PFSK-1 (cell line): ENCODE measurements at regions not wholly inside any gene's neighbourhood (a gene's known extent, or its start where the extent isn't known, plus 50 kb on each side); places are given as distances from the start of the nearest gene placed in this dataset.

Experiments
- FOXP2 ChIP-seq: optimal IDR thresholded peaks from 2 replicates; pipeline ENCODE3; 2011; ENCODE audit warnings: borderline replicate concordance, control low read depth, inconsistent platforms; ENCODE audit not compliant: insufficient read depth; ENCODE audit errors: extremely low read length, extremely low read depth
- POLR2AphosphoS5 ChIP-seq: IDR thresholded peaks from 2 replicates; pipeline ENCODE4 v1.6.1; 2012; ENCODE audit warnings: low read depth, mild to moderate bottlenecking, control low read depth, low read length, moderate library complexity
- SIN3A ChIP-seq: IDR thresholded peaks from 2 replicates; pipeline ENCODE4 v1.6.1; 2012; ENCODE audit warnings: mild to moderate bottlenecking, low read length, moderate library complexity, borderline replicate concordance; ENCODE audit not compliant: insufficient read depth
- TAF1 ChIP-seq: IDR thresholded peaks from 2 replicates; pipeline ENCODE4 v1.6.1; 2012; ENCODE audit warnings: low read length, control low read depth, borderline replicate concordance; ENCODE audit not compliant: insufficient read depth
- TF ChIP-seq, protein P1 (sequence below), 2 experiments: IDR thresholded peaks; 2 replicates each; pipeline versions ENCODE4 v1.6.1 to v1.8.0; 2011 to 2012; ENCODE audit warnings: low read depth in 2 of 2, low read length in 2 of 2, control low read depth in 1 of 2, inconsistent platforms in 1 of 2, mild to moderate bottlenecking in 1 of 2, moderate library complexity in 1 of 2; ENCODE audit not compliant: insufficient read depth in 1 of 2

DNA sequence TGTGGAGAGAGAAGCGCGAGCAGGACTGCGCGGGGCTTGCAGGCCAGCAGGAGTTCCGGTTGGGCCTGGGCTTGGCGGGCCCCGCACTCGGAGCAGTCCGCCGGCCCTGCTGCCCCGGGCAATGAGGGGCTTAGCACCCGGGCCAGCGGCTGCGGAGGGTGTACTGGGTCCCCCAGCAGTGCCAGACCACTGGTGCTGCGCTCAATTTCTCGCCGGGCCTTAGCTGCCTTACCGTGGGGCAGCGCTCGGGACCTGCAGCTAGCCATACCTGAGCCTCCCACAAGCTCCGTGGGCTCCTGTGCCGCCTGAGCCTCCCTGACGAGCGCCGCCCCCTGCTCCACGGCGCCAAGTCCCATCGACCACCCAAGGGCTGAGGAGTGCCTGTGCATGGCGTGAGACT, 89.0 kb upstream of the MBOAT1 start:
- TF ChIP-seq FOXP2 (no peak), SIN3A (no peak), POLR2AphosphoS5 (no peak), TAF1 (no peak)
- TF ChIP-seq, protein P1, sequence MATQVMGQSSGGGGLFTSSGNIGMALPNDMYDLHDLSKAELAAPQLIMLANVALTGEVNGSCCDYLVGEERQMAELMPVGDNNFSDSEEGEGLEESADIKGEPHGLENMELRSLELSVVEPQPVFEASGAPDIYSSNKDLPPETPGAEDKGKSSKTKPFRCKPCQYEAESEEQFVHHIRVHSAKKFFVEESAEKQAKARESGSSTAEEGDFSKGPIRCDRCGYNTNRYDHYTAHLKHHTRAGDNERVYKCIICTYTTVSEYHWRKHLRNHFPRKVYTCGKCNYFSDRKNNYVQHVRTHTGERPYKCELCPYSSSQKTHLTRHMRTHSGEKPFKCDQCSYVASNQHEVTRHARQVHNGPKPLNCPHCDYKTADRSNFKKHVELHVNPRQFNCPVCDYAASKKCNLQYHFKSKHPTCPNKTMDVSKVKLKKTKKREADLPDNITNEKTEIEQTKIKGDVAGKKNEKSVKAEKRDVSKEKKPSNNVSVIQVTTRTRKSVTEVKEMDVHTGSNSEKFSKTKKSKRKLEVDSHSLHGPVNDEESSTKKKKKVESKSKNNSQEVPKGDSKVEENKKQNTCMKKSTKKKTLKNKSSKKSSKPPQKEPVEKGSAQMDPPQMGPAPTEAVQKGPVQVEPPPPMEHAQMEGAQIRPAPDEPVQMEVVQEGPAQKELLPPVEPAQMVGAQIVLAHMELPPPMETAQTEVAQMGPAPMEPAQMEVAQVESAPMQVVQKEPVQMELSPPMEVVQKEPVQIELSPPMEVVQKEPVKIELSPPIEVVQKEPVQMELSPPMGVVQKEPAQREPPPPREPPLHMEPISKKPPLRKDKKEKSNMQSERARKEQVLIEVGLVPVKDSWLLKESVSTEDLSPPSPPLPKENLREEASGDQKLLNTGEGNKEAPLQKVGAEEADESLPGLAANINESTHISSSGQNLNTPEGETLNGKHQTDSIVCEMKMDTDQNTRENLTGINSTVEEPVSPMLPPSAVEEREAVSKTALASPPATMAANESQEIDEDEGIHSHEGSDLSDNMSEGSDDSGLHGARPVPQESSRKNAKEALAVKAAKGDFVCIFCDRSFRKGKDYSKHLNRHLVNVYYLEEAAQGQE (IDR thresholded peaks at IDR 0.05; ENCODE audit: insufficient read depth in 1 of 2, low read depth in 2 of 2, low read length in 2 of 2) = no peak

DNA sequence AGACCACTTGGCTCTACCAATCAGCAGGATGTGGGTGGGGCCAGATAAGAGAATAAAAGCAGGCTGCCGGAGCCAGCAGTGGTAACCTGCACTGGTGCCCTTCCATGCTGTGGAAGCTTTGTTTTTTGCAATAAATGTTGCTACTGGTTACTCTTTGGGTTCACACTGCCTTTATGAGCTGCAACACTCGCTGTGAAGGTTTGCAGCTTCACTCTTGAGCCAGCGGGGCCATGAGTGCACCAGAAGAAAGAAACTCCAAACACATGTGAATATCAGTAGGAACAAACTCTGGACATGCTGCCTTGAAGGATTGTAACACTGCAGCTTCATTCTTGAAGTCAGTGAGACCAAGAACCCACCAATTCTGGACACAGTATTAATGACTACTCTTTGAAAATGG, 89.9 kb upstream of the MBOAT1 start:
- TF ChIP-seq POLR2AphosphoS5 (no peak), TAF1 (no peak), SIN3A (no peak), FOXP2 (no peak)
- TF ChIP-seq, protein P1 (IDR thresholded peaks at IDR 0.05; ENCODE audit: insufficient read depth in 1 of 2, low read depth in 2 of 2, low read length in 2 of 2) = no peak

DNA sequence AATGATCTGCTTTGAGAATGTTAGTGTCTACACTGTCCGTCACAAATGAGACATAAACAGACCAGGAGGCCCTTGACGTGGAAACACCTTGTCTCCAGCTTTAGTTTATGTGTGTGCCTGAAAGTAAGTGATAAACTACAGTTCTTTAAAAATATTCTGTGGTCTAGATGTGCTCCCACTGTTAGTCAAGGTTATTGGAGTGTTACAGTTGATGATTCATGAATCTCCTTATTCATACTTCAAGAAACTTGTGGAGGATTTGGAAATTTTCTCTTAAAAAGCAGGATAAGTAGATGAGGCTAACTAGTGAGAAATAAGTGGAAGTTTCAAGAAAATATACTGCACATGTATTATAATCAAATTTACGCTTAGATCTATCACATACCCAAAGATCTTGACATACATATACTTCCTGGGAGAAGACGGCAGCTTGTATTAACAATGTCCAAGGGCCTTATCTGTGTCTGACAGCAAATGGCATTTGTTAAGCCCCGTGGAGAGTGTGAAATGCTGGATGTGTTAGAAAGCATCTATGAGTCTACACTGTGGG, 90.5 kb upstream of the MBOAT1 start:
- TF ChIP-seq SIN3A (no peak), POLR2AphosphoS5 (no peak), FOXP2 (no peak), TAF1 (no peak)
- TF ChIP-seq, protein P1 (IDR thresholded peaks at IDR 0.05; ENCODE audit: insufficient read depth in 1 of 2, low read depth in 2 of 2, low read length in 2 of 2) = no peak

DNA sequence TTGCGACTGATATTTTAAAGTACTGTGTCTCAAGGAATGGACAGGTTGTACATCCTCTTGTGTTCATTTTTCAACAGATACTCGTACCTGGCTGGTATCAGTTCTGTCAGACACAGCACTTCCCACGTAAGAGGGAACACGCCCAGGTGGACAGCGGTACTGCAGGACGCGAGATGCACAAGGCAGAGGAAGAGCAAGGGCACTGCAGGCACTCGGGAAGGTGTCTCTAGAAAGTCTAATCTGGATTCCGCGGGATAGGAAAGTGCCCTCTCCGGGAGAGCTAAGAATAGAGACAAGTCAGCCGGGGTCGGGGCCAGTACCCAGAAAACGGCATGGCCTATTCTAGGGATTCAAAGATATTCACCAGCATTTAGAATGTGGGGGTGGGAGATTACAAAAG, 94.2 kb upstream of the MBOAT1 start:
- TF ChIP-seq POLR2AphosphoS5 = no peak
- no peak for TF ChIP-seq TAF1
- TF ChIP-seq, protein P1 (IDR thresholded peaks at IDR 0.05; ENCODE audit: insufficient read depth in 1 of 2, low read depth in 2 of 2, low read length in 2 of 2) = no peak
- TF ChIP-seq SIN3A = no peak
- no peak for TF ChIP-seq FOXP2

DNA sequence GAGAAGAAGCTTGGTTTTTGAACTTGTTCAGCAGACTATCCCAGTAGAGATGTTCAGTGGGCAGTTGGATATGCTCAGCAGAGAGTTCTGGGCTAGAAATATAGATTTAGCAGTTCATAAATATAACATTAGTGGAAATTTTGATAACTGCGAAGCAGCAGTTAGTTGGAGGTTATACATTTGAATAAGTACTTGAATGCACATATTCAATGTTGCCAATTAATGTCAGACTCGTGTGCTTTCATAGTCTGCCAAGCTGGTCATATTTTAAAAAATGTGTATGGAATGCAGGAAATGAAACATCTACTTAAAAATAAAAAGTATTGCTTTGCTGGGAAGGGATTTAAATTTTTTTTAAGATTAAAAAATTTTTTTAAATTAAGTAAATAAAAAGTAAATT, 92.5 kb upstream of the E2F3 start:
- TF ChIP-seq POLR2AphosphoS5 (no peak), FOXP2 (no peak), SIN3A (no peak)
